ENCODE measurements at regions not wholly inside any gene's neighbourhood (a gene's known extent, or its start where the extent isn't known, plus 50 kb on each side); places are given as distances from the start of the nearest gene placed in this dataset.

- Histone ChIP-seq H2AFZ (ENCODE audit: control insufficient read depth, low read depth, low read length) (no peak overlapping the region), H3K4me2 (ENCODE audit: control insufficient read depth, insufficient read depth) (no peak overlapping the region), H3K9ac (ENCODE audit: control insufficient read depth, insufficient read depth, low read length) (no peak overlapping the region), H4K20me1 (ENCODE audit: control insufficient read depth, insufficient read depth) (no peaks in the 10 kb centered on the region), H3K27ac (ENCODE audit: control insufficient read depth, insufficient read depth) (no peak overlapping the region), H3K36me3 (ENCODE audit: control insufficient read depth in 2 of 2, insufficient read depth in 2 of 2, low read length in 1 of 2) (no peaks in the 10 kb centered on the region), H3K4me1 (ENCODE audit: control insufficient read depth, insufficient read depth, low read length) (no peaks in the 10 kb centered on the region), H3K27me3 (replicated peaks in 1 of 2; ENCODE audit: control insufficient read depth in 2 of 2, insufficient read depth in 2 of 2, low read length in 1 of 2) (no peaks in the 10 kb centered on the region), H3K9me3 (replicated peaks; ENCODE audit: control insufficient read depth, insufficient read depth, low read length) (no peaks in the 10 kb centered on the region), H3K4me3 (no peak overlapping the region), H3K79me2 (ENCODE audit: control insufficient read depth, insufficient read depth, low read length) (no peaks in the 10 kb centered on the region)
- CTCF ChIA-PET = no interaction called here
- BruUV-seq (replicated peaks) = no TSS peak
- TF ChIP-seq, protein P1, sequence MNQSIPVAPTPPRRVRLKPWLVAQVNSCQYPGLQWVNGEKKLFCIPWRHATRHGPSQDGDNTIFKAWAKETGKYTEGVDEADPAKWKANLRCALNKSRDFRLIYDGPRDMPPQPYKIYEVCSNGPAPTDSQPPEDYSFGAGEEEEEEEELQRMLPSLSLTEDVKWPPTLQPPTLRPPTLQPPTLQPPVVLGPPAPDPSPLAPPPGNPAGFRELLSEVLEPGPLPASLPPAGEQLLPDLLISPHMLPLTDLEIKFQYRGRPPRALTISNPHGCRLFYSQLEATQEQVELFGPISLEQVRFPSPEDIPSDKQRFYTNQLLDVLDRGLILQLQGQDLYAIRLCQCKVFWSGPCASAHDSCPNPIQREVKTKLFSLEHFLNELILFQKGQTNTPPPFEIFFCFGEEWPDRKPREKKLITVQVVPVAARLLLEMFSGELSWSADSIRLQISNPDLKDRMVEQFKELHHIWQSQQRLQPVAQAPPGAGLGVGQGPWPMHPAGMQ (IDR thresholded peaks at IDR 0.05; ENCODE audit: borderline replicate concordance) = no peak
- TF ChIP-seq IKZF1 (conservative IDR thresholded peaks at IDR 0.05) = no peak
- TF ChIP-seq, protein P2, sequence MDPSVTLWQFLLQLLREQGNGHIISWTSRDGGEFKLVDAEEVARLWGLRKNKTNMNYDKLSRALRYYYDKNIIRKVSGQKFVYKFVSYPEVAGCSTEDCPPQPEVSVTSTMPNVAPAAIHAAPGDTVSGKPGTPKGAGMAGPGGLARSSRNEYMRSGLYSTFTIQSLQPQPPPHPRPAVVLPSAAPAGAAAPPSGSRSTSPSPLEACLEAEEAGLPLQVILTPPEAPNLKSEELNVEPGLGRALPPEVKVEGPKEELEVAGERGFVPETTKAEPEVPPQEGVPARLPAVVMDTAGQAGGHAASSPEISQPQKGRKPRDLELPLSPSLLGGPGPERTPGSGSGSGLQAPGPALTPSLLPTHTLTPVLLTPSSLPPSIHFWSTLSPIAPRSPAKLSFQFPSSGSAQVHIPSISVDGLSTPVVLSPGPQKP (IDR thresholded peaks at IDR 0.05; ENCODE audit: low read depth, low read length) = no peak
- TF ChIP-seq ATF7 (IDR thresholded peaks at IDR 0.05; ENCODE audit: low read depth) = no peak
- no peak for TF ChIP-seq MAX (IDR thresholded peaks at IDR 0.05; ENCODE audit: low read depth, low read length)
- TF ChIP-seq, protein P3, sequence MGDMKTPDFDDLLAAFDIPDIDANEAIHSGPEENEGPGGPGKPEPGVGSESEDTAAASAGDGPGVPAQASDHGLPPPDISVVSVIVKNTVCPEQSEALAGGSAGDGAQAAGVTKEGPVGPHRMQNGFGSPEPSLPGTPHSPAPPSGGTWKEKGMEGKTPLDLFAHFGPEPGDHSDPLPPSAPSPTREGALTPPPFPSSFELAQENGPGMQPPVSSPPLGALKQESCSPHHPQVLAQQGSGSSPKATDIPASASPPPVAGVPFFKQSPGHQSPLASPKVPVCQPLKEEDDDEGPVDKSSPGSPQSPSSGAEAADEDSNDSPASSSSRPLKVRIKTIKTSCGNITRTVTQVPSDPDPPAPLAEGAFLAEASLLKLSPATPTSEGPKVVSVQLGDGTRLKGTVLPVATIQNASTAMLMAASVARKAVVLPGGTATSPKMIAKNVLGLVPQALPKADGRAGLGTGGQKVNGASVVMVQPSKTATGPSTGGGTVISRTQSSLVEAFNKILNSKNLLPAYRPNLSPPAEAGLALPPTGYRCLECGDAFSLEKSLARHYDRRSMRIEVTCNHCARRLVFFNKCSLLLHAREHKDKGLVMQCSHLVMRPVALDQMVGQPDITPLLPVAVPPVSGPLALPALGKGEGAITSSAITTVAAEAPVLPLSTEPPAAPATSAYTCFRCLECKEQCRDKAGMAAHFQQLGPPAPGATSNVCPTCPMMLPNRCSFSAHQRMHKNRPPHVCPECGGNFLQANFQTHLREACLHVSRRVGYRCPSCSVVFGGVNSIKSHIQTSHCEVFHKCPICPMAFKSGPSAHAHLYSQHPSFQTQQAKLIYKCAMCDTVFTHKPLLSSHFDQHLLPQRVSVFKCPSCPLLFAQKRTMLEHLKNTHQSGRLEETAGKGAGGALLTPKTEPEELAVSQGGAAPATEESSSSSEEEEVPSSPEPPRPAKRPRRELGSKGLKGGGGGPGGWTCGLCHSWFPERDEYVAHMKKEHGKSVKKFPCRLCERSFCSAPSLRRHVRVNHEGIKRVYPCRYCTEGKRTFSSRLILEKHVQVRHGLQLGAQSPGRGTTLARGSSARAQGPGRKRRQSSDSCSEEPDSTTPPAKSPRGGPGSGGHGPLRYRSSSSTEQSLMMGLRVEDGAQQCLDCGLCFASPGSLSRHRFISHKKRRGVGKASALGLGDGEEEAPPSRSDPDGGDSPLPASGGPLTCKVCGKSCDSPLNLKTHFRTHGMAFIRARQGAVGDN (IDR thresholded peaks at IDR 0.05) = no peak
- TF ChIP-seq ETV6 (conservative IDR thresholded peaks at IDR 0.05 in 1 of 2, IDR thresholded peaks at IDR 0.05 in 1 of 2; ENCODE audit: borderline replicate concordance in 1 of 2, low read depth in 1 of 2) = no peak
- no peak for ATAC-seq
- intact Hi-C loops (cut with micrococcal nuclease; ENCODE audit: unreplicated experiment) = no loop called here
- in situ Hi-C loops (cut with MboI) = no loop called here
- no peak for DNase-seq (ENCODE audit: low read depth, low spot score)
- SMC1A ChIA-PET (ENCODE audit: uncharacterized antibody, unreplicated experiment) = no interaction called here
- RAD21 ChIA-PET (ENCODE audit: unreplicated experiment) = no interaction called here
- WGBS (ENCODE audit: insufficient coverage, insufficient replicate concordance, low lambda C conversion rate, missing lambda C conversion rate) = 43% methylated on average over 7 of the region's 7 CpGs
- FAIRE-seq = no peak
- POLR2A ChIA-PET = no interaction called here
Observed at GRCh38 chr10:23606456-23606855, 167.6 kb downstream of the OTUD1 start.

Data from GM12878 (cell line).